ENCODE measurements at regions not wholly inside any gene's neighbourhood (a gene's known extent, or its start where the extent isn't known, plus 50 kb on each side); places are given as distances from the start of the nearest gene placed in this dataset.

DNA sequence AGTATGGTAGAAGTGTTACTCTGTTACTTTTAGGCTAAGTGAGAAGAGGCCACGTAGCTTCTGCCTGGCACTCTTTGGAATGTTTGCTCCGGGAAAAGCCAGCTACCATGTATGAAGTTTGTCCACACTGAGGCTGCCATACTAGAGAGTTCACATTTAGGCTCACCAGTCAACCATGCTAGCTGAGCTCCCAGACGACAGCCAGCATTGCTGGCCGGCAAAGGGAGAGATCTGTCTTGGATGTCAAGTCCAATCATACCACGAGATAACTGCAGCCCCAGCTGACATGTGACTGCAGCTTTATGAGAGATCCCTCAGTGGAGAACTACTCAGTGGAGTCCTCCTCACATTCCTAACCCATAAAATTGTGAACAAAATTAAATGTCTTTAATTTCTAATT, 321.2 kb upstream of the F9 start:
- no peak overlapping the region for H3K4me2 ChIP-seq (ENCODE audit: low read length)
- H3K9me3 ChIP-seq (ENCODE audit: low read length) = no peaks in the 10 kb centered on the region
- DNase-seq (ENCODE audit: low spot score) = no peak
- ChIA-PET CTCF (ENCODE audit: unreplicated experiment) (no interaction called here), POLR2A (no interaction called here)
- intact Hi-C loops (cut with micrococcal nuclease; ENCODE audit: unreplicated experiment) = no loop called here
- H3K79me2 ChIP-seq (ENCODE audit: insufficient read depth, low read depth, low read length) = no peaks in the 10 kb centered on the region
- BruUV-seq (replicated peaks) = no TSS peak
- H2AFZ ChIP-seq (ENCODE audit: low read length) = no peak overlapping the region
- H3K4me1 ChIP-seq (ENCODE audit: insufficient read depth, low read length, poor library complexity, severe bottlenecking) = no peaks in the 10 kb centered on the region
- H3K4me3 ChIP-seq (ENCODE audit: low read depth, low read length, poor library complexity, severe bottlenecking) = no peak overlapping the region
- H3K36me3 ChIP-seq (ENCODE audit: insufficient read depth, low read length) = no peaks in the 10 kb centered on the region
- TF ChIP-seq, protein P1, sequence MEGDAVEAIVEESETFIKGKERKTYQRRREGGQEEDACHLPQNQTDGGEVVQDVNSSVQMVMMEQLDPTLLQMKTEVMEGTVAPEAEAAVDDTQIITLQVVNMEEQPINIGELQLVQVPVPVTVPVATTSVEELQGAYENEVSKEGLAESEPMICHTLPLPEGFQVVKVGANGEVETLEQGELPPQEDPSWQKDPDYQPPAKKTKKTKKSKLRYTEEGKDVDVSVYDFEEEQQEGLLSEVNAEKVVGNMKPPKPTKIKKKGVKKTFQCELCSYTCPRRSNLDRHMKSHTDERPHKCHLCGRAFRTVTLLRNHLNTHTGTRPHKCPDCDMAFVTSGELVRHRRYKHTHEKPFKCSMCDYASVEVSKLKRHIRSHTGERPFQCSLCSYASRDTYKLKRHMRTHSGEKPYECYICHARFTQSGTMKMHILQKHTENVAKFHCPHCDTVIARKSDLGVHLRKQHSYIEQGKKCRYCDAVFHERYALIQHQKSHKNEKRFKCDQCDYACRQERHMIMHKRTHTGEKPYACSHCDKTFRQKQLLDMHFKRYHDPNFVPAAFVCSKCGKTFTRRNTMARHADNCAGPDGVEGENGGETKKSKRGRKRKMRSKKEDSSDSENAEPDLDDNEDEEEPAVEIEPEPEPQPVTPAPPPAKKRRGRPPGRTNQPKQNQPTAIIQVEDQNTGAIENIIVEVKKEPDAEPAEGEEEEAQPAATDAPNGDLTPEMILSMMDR (conservative IDR thresholded peaks at IDR 0.05; ENCODE audit: low read length) = no peak
- TF ChIP-seq EZH2phosphoT487 (IDR thresholded peaks at IDR 0.05; ENCODE audit: borderline replicate concordance, low read depth, low read length) = no peak
- H3K27ac ChIP-seq (ENCODE audit: low read depth, low read length, poor library complexity, severe bottlenecking) = no peak overlapping the region
- H4K20me1 ChIP-seq (ENCODE audit: insufficient read depth, low read length) = no peaks in the 10 kb centered on the region
- H3K9me2 ChIP-seq (ENCODE audit: insufficient read depth, low read length) = no peaks in the 10 kb centered on the region

DNA sequence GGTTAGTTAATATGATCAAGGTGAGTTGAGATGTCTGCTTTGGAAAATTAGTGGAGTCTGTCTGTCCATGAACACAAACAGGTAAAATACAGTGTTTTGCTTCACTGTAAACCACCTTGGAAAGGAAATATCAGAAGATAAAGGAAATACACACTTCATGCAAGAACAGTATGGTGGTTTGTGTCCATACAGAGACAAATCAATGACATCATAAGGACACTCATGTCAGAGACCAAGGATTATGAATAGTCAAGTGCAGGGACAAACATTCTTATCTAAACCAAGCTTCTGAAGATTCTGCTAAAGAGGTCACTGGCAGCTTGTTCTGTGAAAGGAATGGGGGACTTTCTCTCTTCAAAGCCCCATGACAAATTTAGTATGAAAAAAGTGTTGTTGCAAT, 322.9 kb upstream of the F9 start:
- TF ChIP-seq EZH2phosphoT487 (IDR thresholded peaks at IDR 0.05; ENCODE audit: borderline replicate concordance, low read depth, low read length) = no peak
- TF ChIP-seq, protein P1 (conservative IDR thresholded peaks at IDR 0.05; ENCODE audit: low read length) = no peak
- no peaks in the 10 kb centered on the region for H3K4me1 ChIP-seq (ENCODE audit: insufficient read depth, low read length, poor library complexity, severe bottlenecking)
- H3K27ac ChIP-seq (ENCODE audit: low read depth, low read length, poor library complexity, severe bottlenecking) = no peak overlapping the region
- ChIA-PET CTCF (ENCODE audit: unreplicated experiment) (no interaction called here), POLR2A (no interaction called here)
- DNase-seq (ENCODE audit: low spot score) = no peak
- no peaks in the 10 kb centered on the region for H4K20me1 ChIP-seq (ENCODE audit: insufficient read depth, low read length)
- no peak overlapping the region for H2AFZ ChIP-seq (ENCODE audit: low read length)
- no peaks in the 10 kb centered on the region for H3K9me3 ChIP-seq (ENCODE audit: low read length)
- H3K4me3 ChIP-seq (ENCODE audit: low read depth, low read length, poor library complexity, severe bottlenecking) = no peak overlapping the region
- H3K9me2 ChIP-seq (ENCODE audit: insufficient read depth, low read length) = no peaks in the 10 kb centered on the region
- H3K36me3 ChIP-seq (ENCODE audit: insufficient read depth, low read length) = no peaks in the 10 kb centered on the region
- no peaks in the 10 kb centered on the region for H3K79me2 ChIP-seq (ENCODE audit: insufficient read depth, low read depth, low read length)
- intact Hi-C loops (cut with micrococcal nuclease; ENCODE audit: unreplicated experiment) = no loop called here
- no peak overlapping the region for H3K4me2 ChIP-seq (ENCODE audit: low read length)
- BruUV-seq (replicated peaks) = no TSS peak

GRCh38 chrX:139206914-139207313, 323.6 kb upstream of the F9 start:
- TF ChIP-seq, protein P1 (conservative IDR thresholded peaks at IDR 0.05; ENCODE audit: low read length) = no peak
- no peak for TF ChIP-seq EZH2phosphoT487 (IDR thresholded peaks at IDR 0.05; ENCODE audit: borderline replicate concordance, low read depth, low read length)
- Histone ChIP-seq H3K4me1 (ENCODE audit: insufficient read depth, low read length, poor library complexity, severe bottlenecking) (no peaks in the 10 kb centered on the region), H3K4me3 (ENCODE audit: low read depth, low read length, poor library complexity, severe bottlenecking) (no peak overlapping the region), H3K4me2 (ENCODE audit: low read length) (no peak overlapping the region), H3K9me2 (ENCODE audit: insufficient read depth, low read length) (no peaks in the 10 kb centered on the region), H2AFZ (ENCODE audit: low read length) (no peak overlapping the region), H3K9me3 (ENCODE audit: low read length) (no peaks in the 10 kb centered on the region), H3K27ac (ENCODE audit: low read depth, low read length, poor library complexity, severe bottlenecking) (no peak overlapping the region), H4K20me1 (ENCODE audit: insufficient read depth, low read length) (no peaks in the 10 kb centered on the region), H3K79me2 (ENCODE audit: insufficient read depth, low read depth, low read length) (no peaks in the 10 kb centered on the region), H3K36me3 (ENCODE audit: insufficient read depth, low read length) (no peaks in the 10 kb centered on the region)
- ChIA-PET CTCF (ENCODE audit: unreplicated experiment) (no interaction called here), POLR2A (no interaction called here)
- intact Hi-C loops (cut with micrococcal nuclease; ENCODE audit: unreplicated experiment) = no loop called here
- DNase-seq (ENCODE audit: low spot score) = no peak
- no TSS peak for BruUV-seq (replicated peaks)
